Esophagus muscularis mucosa (tissue), 4 donors: ENCODE measurements at regions not wholly inside any gene's neighbourhood (a gene's known extent, or its start where the extent isn't known, plus 50 kb on each side); places are given as distances from the start of the nearest gene placed in this dataset.
"Not testable (repeated sequence)": the region's sequence is repeated elsewhere in the genome, so short reads cannot be mapped to it uniquely, and the experiment has no call there.

Experiments
- DNase-seq: peaks from one replicate; pipeline ENCODE4 v3.0.0-alpha.2; 2017; ENCODE audit errors: extremely low spot score
- H3K27ac ChIP-seq, 4 donors: fragments of 200-600 bp; sonication (generic); replicated peaks in 1 of 4; 1 replicate in 3 of 4; 2 replicates in 1 of 4; pipeline ENCODE4 v1.5.1; 2016 to 2019; ENCODE audit warnings: mild to moderate bottlenecking in 1 of 4
- H3K27me3 ChIP-seq, 4 donors: fragments of 200-600 bp; sonication (generic); one replicate each; pipeline versions ENCODE4 v1.5.1 to v1.6.0; 2016 to 2019
- H3K36me3 ChIP-seq, 4 donors: fragments of 200-600 bp; sonication (generic); one replicate each; pipeline ENCODE4 v1.5.1; 2016 to 2019
- H3K4me1 ChIP-seq, 4 donors: fragments of 200-600 bp; sonication (generic); one replicate each; pipeline ENCODE4 v1.5.1; 2016 to 2019
- H3K4me3 ChIP-seq, 4 donors: fragments of 200-600 bp; sonication (generic); 1 replicate in 2 of 4; 2 replicates in 2 of 4; pipeline ENCODE4 v1.5.1; 2016 to 2019; ENCODE audit warnings: mild to moderate bottlenecking in 4 of 4, moderate library complexity in 1 of 4
- H3K9me3 ChIP-seq, 4 donors: fragments of 200-600 bp; sonication (generic); 1 replicate in 3 of 4; 2 replicates in 1 of 4; pipeline ENCODE4 v1.5.1; 2016 to 2019
- CTCF ChIP-seq, 3 experiments: fragments of 200-600 bp in 2 of 3; fragments of 450-650 bp in 1 of 3; sonication (generic) in 2 of 3; IDR thresholded peaks; one replicate each; pipeline ENCODE4 v1.5.1; 2017 to 2019; ENCODE audit warnings: antibody characterized with exemption in 3 of 3, mild to moderate bottlenecking in 2 of 3, moderate library complexity in 1 of 3
- EP300 ChIP-seq: sonication (generic); formaldehyde crosslinking; IDR thresholded peaks from one replicate; pipeline ENCODE4 v1.6.1; 2017; ENCODE audit warnings: antibody characterized with exemption
- POLR2A ChIP-seq: fragments of 450-650 bp; IDR thresholded peaks from one replicate; pipeline ENCODE4 v1.6.1; 2017; ENCODE audit warnings: antibody characterized with exemption, moderate library complexity, mild to moderate bottlenecking, low read depth
- POLR2AphosphoS5 ChIP-seq, 2 donors: sonication (generic); formaldehyde crosslinking; IDR thresholded peaks; one replicate each; pipeline ENCODE4 v1.6.1; 2017; ENCODE audit warnings: antibody characterized with exemption in 2 of 2
- WGBS: methylation state at CpG from one replicate; pipeline ENCODE4 v1.1.5; 2018; 5-methylcytosine and 5-hydroxymethylcytosine counted together
- intact Hi-C: fragments of 100-400 bp; cut with DNase I; formaldehyde crosslinking; loops from one replicate; pipeline ENCODE4 v1.15.1; 2023

- 77% methylated on average over 3 of the region's 3 CpGs for WGBS
- Histone ChIP-seq H3K36me3 (no peaks in the 10 kb centered on the region), H3K4me1 (no peaks in the 10 kb centered on the region), H3K4me3 (no peak overlapping the region), H3K9me3 (no peaks in the 10 kb centered on the region), H3K27me3 (peaks cover 0 to 11% (median 0%) of the 10 kb centered on the region in 4 donors), H3K27ac (no peak overlapping the region)
- no peak for TF ChIP-seq POLR2A
- no peak for TF ChIP-seq EP300
- no peak for TF ChIP-seq POLR2AphosphoS5 (IDR thresholded peaks at IDR 0.05)
- no peak for TF ChIP-seq CTCF (IDR thresholded peaks at IDR 0.05)
- no peak for DNase-seq
- intact Hi-C loops = no loop called here
These were observed 221.4 kb downstream of the MAF start for GRCh38 chr16:79379095-79379494.

- H3K4me1 ChIP-seq, DNase-seq, H3K27ac ChIP-seq, H3K36me3 ChIP-seq, intact Hi-C loops, H3K4me3 ChIP-seq, H3K9me3 ChIP-seq: not testable (repeated sequence)
- 90% methylated on average over 3 of the region's 5 CpGs for WGBS
- peaks cover 0 to 11% (median 0%) of the 10 kb centered on the region in 4 donors for H3K27me3 ChIP-seq
These were observed 223.5 kb downstream of the MAF start for GRCh38 chr16:79377082-79377481.

- no peak for TF ChIP-seq POLR2A
- no peak for TF ChIP-seq CTCF (IDR thresholded peaks at IDR 0.05)
- no peak for TF ChIP-seq EP300
- no peak for TF ChIP-seq POLR2AphosphoS5 (IDR thresholded peaks at IDR 0.05)
- H3K27ac ChIP-seq = no peak overlapping the region
- H3K9me3 ChIP-seq = peaks cover 0 to 12% (median 8%) of the 10 kb centered on the region in 4 donors
- intact Hi-C loops = no loop called here
- H3K27me3 ChIP-seq = peaks cover 0 to 5% (median 0%) of the 10 kb centered on the region in 4 donors
- H3K4me1 ChIP-seq = no peaks in the 10 kb centered on the region
- H3K36me3 ChIP-seq = no peaks in the 10 kb centered on the region
- H3K4me3 ChIP-seq = no peak overlapping the region
- DNase-seq = no peak
These were observed 225.2 kb downstream of the MAF start for GRCh38 chr16:79375351-79375750.

- 85% methylated on average over 7 of the region's 7 CpGs for WGBS
- TF ChIP-seq CTCF (IDR thresholded peaks at IDR 0.05) (no peak), POLR2AphosphoS5 (IDR thresholded peaks at IDR 0.05) (no peak), EP300 (no peak), POLR2A (no peak)
- intact Hi-C loops = no loop called here
- Histone ChIP-seq H3K4me1 (no peaks in the 10 kb centered on the region), H3K4me3 (no peak overlapping the region), H3K27me3 (no peaks in the 10 kb centered on the region), H3K27ac (no peak overlapping the region), H3K9me3 (peaks cover 0 to 13% (median 8%) of the 10 kb centered on the region in 4 donors), H3K36me3 (no peaks in the 10 kb centered on the region)
- DNase-seq = no peak
These were observed 227.9 kb downstream of the MAF start for GRCh38 chr16:79372503-79373184.

- no peaks in the 10 kb centered on the region for H3K36me3 ChIP-seq
- H3K9me3 ChIP-seq = peaks cover 0 to 17% (median 9%) of the 10 kb centered on the region in 4 donors
- no peaks in the 10 kb centered on the region for H3K4me1 ChIP-seq
- no peaks in the 10 kb centered on the region for H3K27me3 ChIP-seq
- no peak for TF ChIP-seq EP300
- no peak for TF ChIP-seq CTCF (IDR thresholded peaks at IDR 0.05)
- TF ChIP-seq POLR2A = no peak
- TF ChIP-seq POLR2AphosphoS5 (IDR thresholded peaks at IDR 0.05) = no peak
- intact Hi-C loops = no loop called here
- DNase-seq = no peak
- no peak overlapping the region for H3K27ac ChIP-seq
- 98% methylated on average over 2 of the region's 2 CpGs for WGBS
- no peak overlapping the region for H3K4me3 ChIP-seq
These were observed 229.8 kb downstream of the MAF start for GRCh38 chr16:79370736-79371135.
